ENCODE measurements at regions not wholly inside any gene's neighbourhood (a gene's known extent, or its start where the extent isn't known, plus 50 kb on each side); places are given as distances from the start of the nearest gene placed in this dataset.

DNA sequence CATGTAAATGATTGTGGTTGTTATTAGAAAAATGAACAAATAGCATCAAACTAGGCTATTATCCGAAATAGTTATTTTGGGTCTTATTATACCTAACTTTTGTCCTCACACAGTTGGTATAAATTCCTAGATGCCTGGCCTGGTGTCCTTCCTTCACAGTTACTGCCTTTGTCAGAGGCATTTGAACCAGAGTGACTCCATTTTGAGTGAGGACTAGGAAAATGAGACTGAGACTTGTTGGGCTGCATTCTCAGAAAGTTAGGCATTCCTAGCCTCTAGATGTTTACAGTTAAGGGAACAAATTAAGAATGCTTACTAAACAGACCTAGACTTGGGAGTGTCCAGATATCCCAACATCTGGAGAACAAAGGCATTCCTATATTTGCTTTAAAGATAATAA lies 283.5 kb upstream of the C9orf72 start:
- TF ChIP-seq CTCF (conservative IDR thresholded peaks at IDR 0.05 in 1 of 2, IDR thresholded peaks at IDR 0.05 in 1 of 2; ENCODE audit: extremely low read depth in 1 of 2, insufficient read depth in 1 of 2, low read depth in 1 of 2, low read length in 2 of 2) (no peak), EZH2 (IDR thresholded peaks at IDR 0.05; ENCODE audit: borderline replicate concordance, low read length) (no peak)

All from mammary epithelial cell (primary cell).